Peyer's patch (tissue), 4 donors: ENCODE measurements at regions not wholly inside any gene's neighbourhood (a gene's known extent, or its start where the extent isn't known, plus 50 kb on each side); places are given as distances from the start of the nearest gene placed in this dataset.

Experiments
- DNase-seq, 3 donors: peaks; one replicate each; pipeline ENCODE4 v3.0.0-alpha.2; 2017 to 2019
- H3K27ac ChIP-seq, 4 donors: fragments of 200-600 bp; sonication (generic); one replicate each; pipeline ENCODE4 v1.5.1; 2016 to 2019
- H3K27me3 ChIP-seq, 2 donors: fragments of 200-600 bp; sonication (generic); one replicate each; pipeline ENCODE4 v1.5.1; 2019
- H3K36me3 ChIP-seq, 3 donors: fragments of 200-600 bp; sonication (generic); one replicate each; pipeline ENCODE4 v1.5.1; 2016 to 2019
- H3K4me1 ChIP-seq, 4 donors: fragments of 200-600 bp; sonication (generic); one replicate each; pipeline ENCODE4 v1.5.1; 2016 to 2019
- H3K4me3 ChIP-seq, 4 donors: fragments of 200-600 bp; sonication (generic); 1 replicate in 3 of 4; 2 replicates in 1 of 4; pipeline ENCODE4 v1.5.1; 2016 to 2019; ENCODE audit warnings: mild to moderate bottlenecking in 1 of 4
- H3K9me3 ChIP-seq, 4 donors: fragments of 200-600 bp; sonication (generic); one replicate each; pipeline ENCODE4 v1.5.1; 2016 to 2019; ENCODE audit warnings: mild to moderate bottlenecking in 1 of 4
- POLR2A ChIP-seq, 2 donors: fragments of 450-650 bp; IDR thresholded peaks; one replicate each; pipeline ENCODE4 v1.5.1; 2017; ENCODE audit warnings: antibody characterized with exemption in 2 of 2, mild to moderate bottlenecking in 2 of 2, moderate library complexity in 2 of 2
- TF ChIP-seq, protein P1 (sequence below), 6 experiments: fragments of 450-650 bp in 4 of 6; fragments of 200-600 bp in 2 of 6; sonication (generic) in 1 of 6; IDR thresholded peaks; one replicate each; pipeline ENCODE4 v1.5.1; 2017 to 2019; ENCODE audit warnings: antibody characterized with exemption in 6 of 6, mild to moderate bottlenecking in 3 of 6, moderate library complexity in 1 of 6

DNA sequence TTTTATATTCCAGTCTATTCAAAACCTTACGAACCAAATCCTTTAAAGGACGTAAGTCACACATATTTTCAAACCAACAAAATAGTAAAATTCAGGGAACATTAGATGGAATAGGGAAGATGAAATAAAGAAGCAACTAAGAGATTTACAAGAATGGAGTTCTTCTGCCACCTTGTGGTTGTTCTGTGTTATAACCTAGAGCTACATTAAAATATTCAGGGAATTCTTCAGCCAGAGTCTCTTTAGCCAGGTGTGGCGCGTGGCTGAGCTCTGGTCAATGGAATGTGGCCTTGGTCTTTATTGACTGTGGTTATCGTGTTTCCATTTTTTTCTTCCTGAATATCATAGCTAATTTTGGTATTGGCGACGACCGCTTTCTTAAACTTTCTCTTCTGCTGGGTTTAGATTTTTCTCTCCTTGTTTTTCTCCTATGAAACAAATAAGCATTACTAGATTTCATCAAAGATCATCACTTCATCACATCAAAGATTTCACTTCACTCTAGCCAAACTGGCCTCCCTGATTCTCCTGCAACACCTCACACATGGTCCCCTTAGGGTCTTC lies 221.3 kb downstream of the MRPL39 start:
- H3K4me3 ChIP-seq: no peak overlapping the region
- H3K4me1 ChIP-seq: no peaks in the 10 kb centered on the region
- H3K27me3 ChIP-seq: no peaks in the 10 kb centered on the region
- no peaks in the 10 kb centered on the region for H3K9me3 ChIP-seq
- TF ChIP-seq, protein P1, sequence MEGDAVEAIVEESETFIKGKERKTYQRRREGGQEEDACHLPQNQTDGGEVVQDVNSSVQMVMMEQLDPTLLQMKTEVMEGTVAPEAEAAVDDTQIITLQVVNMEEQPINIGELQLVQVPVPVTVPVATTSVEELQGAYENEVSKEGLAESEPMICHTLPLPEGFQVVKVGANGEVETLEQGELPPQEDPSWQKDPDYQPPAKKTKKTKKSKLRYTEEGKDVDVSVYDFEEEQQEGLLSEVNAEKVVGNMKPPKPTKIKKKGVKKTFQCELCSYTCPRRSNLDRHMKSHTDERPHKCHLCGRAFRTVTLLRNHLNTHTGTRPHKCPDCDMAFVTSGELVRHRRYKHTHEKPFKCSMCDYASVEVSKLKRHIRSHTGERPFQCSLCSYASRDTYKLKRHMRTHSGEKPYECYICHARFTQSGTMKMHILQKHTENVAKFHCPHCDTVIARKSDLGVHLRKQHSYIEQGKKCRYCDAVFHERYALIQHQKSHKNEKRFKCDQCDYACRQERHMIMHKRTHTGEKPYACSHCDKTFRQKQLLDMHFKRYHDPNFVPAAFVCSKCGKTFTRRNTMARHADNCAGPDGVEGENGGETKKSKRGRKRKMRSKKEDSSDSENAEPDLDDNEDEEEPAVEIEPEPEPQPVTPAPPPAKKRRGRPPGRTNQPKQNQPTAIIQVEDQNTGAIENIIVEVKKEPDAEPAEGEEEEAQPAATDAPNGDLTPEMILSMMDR (IDR thresholded peaks at IDR 0.05): peak; percentile 58 to 76 (median 62)
- TF ChIP-seq POLR2A (IDR thresholded peaks at IDR 0.05): no peak
- H3K27ac ChIP-seq: no peak overlapping the region
- DNase-seq: no peak
- H3K36me3 ChIP-seq: no peaks in the 10 kb centered on the region

DNA sequence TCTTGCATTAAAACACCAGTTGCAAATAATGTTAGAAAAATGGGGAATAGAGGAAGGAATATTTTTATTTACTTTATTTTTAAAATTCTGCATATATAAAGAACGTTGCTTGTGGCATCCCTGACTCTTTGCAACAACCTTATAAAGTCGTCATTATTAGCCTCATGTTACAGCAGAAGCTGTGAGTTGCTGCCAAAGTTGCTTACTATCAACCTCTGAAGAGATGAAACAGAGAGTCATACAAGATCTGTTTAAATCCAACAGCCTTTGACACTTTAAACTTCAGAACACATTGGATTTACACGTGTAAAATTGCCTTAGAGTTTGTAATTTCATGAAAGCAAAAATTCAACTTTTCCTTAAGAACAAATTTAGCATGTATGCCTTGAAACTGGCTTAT lies 221.9 kb downstream of the MRPL39 start:
- Histone ChIP-seq H3K27me3 (no peaks in the 10 kb centered on the region), H3K9me3 (no peaks in the 10 kb centered on the region), H3K4me1 (no peaks in the 10 kb centered on the region), H3K36me3 (no peaks in the 10 kb centered on the region), H3K4me3 (no peak overlapping the region), H3K27ac (no peak overlapping the region)
- TF ChIP-seq POLR2A (IDR thresholded peaks at IDR 0.05): no peak
- TF ChIP-seq, protein P1 (IDR thresholded peaks at IDR 0.05): no peak
- DNase-seq: no peak

DNA sequence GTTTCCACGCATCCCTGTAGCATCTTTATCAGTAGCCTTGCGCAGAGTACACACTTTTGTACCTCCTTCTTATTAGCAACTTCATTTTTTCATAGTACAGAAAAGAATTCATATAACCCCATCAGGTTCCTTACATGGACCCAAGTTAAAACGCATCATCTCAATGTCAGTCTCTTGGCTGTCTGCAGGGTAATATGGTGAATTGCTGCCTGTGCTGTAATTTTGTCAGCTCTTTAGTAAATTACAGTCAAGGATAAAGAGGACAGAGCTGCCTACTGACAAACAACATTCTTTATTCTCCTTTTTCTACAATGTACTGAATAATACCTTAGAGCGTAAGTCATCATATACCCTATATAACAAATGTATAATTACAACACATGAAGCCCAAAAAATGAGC lies 222.5 kb downstream of the MRPL39 start:
- no peak for DNase-seq
- Histone ChIP-seq H3K27me3 (no peaks in the 10 kb centered on the region), H3K4me1 (no peaks in the 10 kb centered on the region), H3K4me3 (no peak overlapping the region), H3K27ac (no peak overlapping the region), H3K9me3 (no peaks in the 10 kb centered on the region), H3K36me3 (no peaks in the 10 kb centered on the region)
- TF ChIP-seq POLR2A (IDR thresholded peaks at IDR 0.05): no peak
- TF ChIP-seq, protein P1 (IDR thresholded peaks at IDR 0.05): no peak

DNA sequence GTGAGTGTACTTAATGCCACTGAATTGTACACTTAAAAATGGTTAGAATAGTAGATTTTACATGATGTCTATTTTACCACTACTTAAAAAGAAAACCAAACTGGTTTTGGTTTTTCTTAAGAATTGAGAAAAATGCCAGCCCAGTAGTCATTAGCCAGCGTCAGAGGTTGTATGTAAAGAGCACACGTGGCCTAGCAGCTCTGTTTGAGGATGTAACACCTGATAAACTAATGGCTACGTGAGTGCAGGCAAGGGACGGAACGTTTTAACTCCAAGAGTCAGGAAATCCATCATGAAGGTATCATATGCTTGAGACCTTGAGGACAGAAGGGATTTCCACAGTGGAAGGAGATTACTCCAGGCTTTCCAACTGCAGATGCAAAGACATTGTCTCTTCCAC lies 223.7 kb downstream of the MRPL39 start:
- no peaks in the 10 kb centered on the region for H3K4me1 ChIP-seq
- no peaks in the 10 kb centered on the region for H3K27me3 ChIP-seq
- TF ChIP-seq, protein P1 (IDR thresholded peaks at IDR 0.05): no peak
- TF ChIP-seq POLR2A (IDR thresholded peaks at IDR 0.05): no peak
- H3K4me3 ChIP-seq: no peak overlapping the region
- no peak for DNase-seq
- no peaks in the 10 kb centered on the region for H3K36me3 ChIP-seq
- H3K27ac ChIP-seq: no peak overlapping the region
- no peaks in the 10 kb centered on the region for H3K9me3 ChIP-seq

DNA sequence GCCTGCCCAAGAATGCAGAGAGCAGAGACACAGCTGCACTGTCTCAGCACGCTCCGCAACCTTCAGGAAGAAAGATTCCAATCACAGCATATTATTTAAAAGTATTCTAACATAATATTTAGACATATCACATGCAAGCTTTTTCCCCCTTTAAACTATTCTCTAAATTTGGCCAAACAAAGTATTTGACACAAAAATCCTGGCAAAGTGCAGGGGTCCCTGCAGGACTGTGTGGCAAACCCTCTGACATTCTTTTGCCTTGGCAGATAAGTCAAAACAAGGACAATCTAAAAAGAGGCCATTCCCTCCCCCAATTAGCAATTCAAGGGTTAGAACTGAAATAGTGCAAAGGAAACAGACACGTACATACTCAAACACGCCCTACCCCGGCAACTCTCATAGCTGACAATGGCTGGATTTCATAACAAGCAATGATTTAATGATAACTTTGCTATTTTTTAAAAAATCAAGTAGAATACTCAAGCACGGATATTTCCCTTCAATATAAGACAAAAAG lies 225.3 kb downstream of the MRPL39 start:
- no peaks in the 10 kb centered on the region for H3K4me1 ChIP-seq
- no peaks in the 10 kb centered on the region for H3K36me3 ChIP-seq
- no peak overlapping the region for H3K4me3 ChIP-seq
- TF ChIP-seq POLR2A (IDR thresholded peaks at IDR 0.05): no peak
- TF ChIP-seq, protein P1 (IDR thresholded peaks at IDR 0.05): no peak
- H3K9me3 ChIP-seq: no peaks in the 10 kb centered on the region
- no peak overlapping the region for H3K27ac ChIP-seq
- H3K27me3 ChIP-seq: no peaks in the 10 kb centered on the region
- no peak for DNase-seq

DNA sequence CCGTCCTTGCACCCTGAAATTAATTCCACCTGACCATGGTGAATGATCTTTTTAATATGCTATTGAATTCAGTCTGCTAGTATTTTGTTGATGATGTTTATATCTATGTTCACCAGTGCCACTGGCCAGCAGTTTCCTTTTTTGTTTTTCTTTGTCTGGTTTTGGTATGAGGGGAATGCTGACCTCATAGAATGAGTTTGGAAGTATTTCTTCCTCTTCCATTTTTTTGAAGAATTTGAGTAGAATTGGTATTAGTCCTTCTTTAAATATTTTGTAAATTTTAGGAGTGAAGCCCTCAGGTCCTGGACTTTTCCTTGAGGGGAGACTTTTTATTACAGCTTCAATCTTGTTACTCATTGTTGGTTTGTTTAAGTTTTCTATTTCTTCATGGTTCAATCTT lies 231.6 kb downstream of the MRPL39 start:
- Histone ChIP-seq H3K36me3 (no peaks in the 10 kb centered on the region), H3K4me1 (no peaks in the 10 kb centered on the region), H3K4me3 (no peak overlapping the region), H3K27ac (no peak overlapping the region), H3K27me3 (no peaks in the 10 kb centered on the region), H3K9me3 (no peaks in the 10 kb centered on the region)
- DNase-seq: no peak
- no peak for TF ChIP-seq POLR2A (IDR thresholded peaks at IDR 0.05)
- TF ChIP-seq, protein P1 (IDR thresholded peaks at IDR 0.05): no peak
